Gastrocnemius medialis (tissue), 4 donors: ENCODE measurements at regions not wholly inside any gene's neighbourhood (a gene's known extent, or its start where the extent isn't known, plus 50 kb on each side); places are given as distances from the start of the nearest gene placed in this dataset.

Experiments
- CTCF ChIP-seq, 5 experiments: fragments of 450-650 bp in 3 of 5; fragments of 200-600 bp in 2 of 5; sonication (generic) in 2 of 5; IDR thresholded peaks in 4 of 5; conservative IDR thresholded peaks in 1 of 5; 1 replicate in 4 of 5; 2 replicates in 1 of 5; pipeline ENCODE4 v1.5.1; 2016 to 2019; ENCODE audit warnings: antibody characterized with exemption in 5 of 5, mild to moderate bottlenecking in 3 of 5, moderate library complexity in 3 of 5
- POLR2A ChIP-seq, 2 donors: fragments of 450-650 bp; IDR thresholded peaks; one replicate each; pipeline ENCODE4 v1.6.1; 2017; ENCODE audit warnings: antibody characterized with exemption in 2 of 2, mild to moderate bottlenecking in 2 of 2, moderate library complexity in 2 of 2

GRCh38 chr18:66428795-66429194, 175.1 kb downstream of the CDH19 start:
- no peak for TF ChIP-seq POLR2A (IDR thresholded peaks at IDR 0.05)
- no peak for TF ChIP-seq CTCF (IDR thresholded peaks at IDR 0.05 in 4 of 5, conservative IDR thresholded peaks at IDR 0.05 in 1 of 5)
